T-helper 22 cell (primary cell): ENCODE measurements at regions not wholly inside any gene's neighbourhood (a gene's known extent, or its start where the extent isn't known, plus 50 kb on each side); places are given as distances from the start of the nearest gene placed in this dataset.

Source experiments
- DNase-seq: peaks from one replicate; pipeline ENCODE4 v3.0.0-alpha.2; 2020; ENCODE audit warnings: low read depth

GRCh38 chr17:79218175-79218824, 143.7 kb downstream of the ENGASE start:
- no peak for DNase-seq

- no peak for DNase-seq
Observed at GRCh38 chr17:79217473-79218135, 143.0 kb downstream of the ENGASE start.

- no peak for DNase-seq
Observed at GRCh38 chr17:79216826-79217225, 142.2 kb downstream of the ENGASE start.

GRCh38 chr17:79216391-79216790, 141.8 kb downstream of the ENGASE start:
- DNase-seq: no peak

GRCh38 chr17:79215631-79216030, 141.0 kb downstream of the ENGASE start:
- no peak for DNase-seq

GRCh38 chr17:79214940-79215604, 140.4 kb downstream of the ENGASE start:
- no peak for DNase-seq

- DNase-seq: no peak
Observed at GRCh38 chr17:79214459-79214858, 139.8 kb downstream of the ENGASE start.

- DNase-seq: no peak
Observed at GRCh38 chr17:79213305-79213704, 138.7 kb downstream of the ENGASE start.

- no peak for DNase-seq
Observed at GRCh38 chr17:79212149-79213087, 137.8 kb downstream of the ENGASE start.

- no peak for DNase-seq
Observed at GRCh38 chr17:79211061-79211770, 136.6 kb downstream of the ENGASE start.

- DNase-seq: no peak
Observed at GRCh38 chr17:79210638-79211037, 136.0 kb downstream of the ENGASE start.

- DNase-seq: no peak
Observed at GRCh38 chr17:79207960-79208359, 133.3 kb downstream of the ENGASE start.

GRCh38 chr17:79205688-79206205, 131.1 kb downstream of the ENGASE start:
- DNase-seq: no peak

- no peak for DNase-seq
Observed at GRCh38 chr17:79204261-79204660, 129.6 kb downstream of the ENGASE start.

- no peak for DNase-seq
Observed at GRCh38 chr17:79203657-79204056, 129.0 kb downstream of the ENGASE start.

- DNase-seq: no peak
Observed at GRCh38 chr17:79203016-79203415, 128.4 kb downstream of the ENGASE start.

GRCh38 chr17:79202480-79202879, 127.9 kb downstream of the ENGASE start:
- DNase-seq: no peak

GRCh38 chr17:79201536-79202227, 127.1 kb downstream of the ENGASE start:
- DNase-seq: no peak

- no peak for DNase-seq
Observed at GRCh38 chr17:79201119-79201518, 126.5 kb downstream of the ENGASE start.

GRCh38 chr17:79196913-79197312, 122.3 kb downstream of the ENGASE start:
- no peak for DNase-seq
